Neural crest cell (in vitro differentiated cells): ENCODE measurements at regions not wholly inside any gene's neighbourhood (a gene's known extent, or its start where the extent isn't known, plus 50 kb on each side); places are given as distances from the start of the nearest gene placed in this dataset.

ENCODE experiments used
- DNase-seq: peaks from one replicate; pipeline ENCODE4 v3.0.0; 2021; ENCODE audit warnings: low read depth, mixed read lengths, low spot score
- H3K27ac Mint-ChIP-seq: one replicate; pipeline ENCODE4 v1.8.0; 2021; ENCODE audit warnings: mild to moderate bottlenecking, mixed read lengths; ENCODE audit not compliant: unreplicated experiment
- H3K27me3 Mint-ChIP-seq: 2 replicates; pipeline ENCODE4 v1.8.0; 2021; ENCODE audit warnings: low read depth, mild to moderate bottlenecking, mixed read lengths
- H3K36me3 Mint-ChIP-seq: 2 replicates; pipeline ENCODE4 v1.8.0; 2021; ENCODE audit warnings: low read depth, mild to moderate bottlenecking, mixed read lengths
- H3K4me1 Mint-ChIP-seq: 2 replicates; pipeline ENCODE4 v1.8.0; 2021; ENCODE audit warnings: mixed read lengths
- H3K4me3 Mint-ChIP-seq: one replicate; pipeline ENCODE4 v1.8.0; 2021; ENCODE audit warnings: mild to moderate bottlenecking, mixed read lengths
- H3K9me3 Mint-ChIP-seq: 2 replicates; pipeline ENCODE4 v1.8.0; 2021; ENCODE audit warnings: mixed read lengths
- CTCF ChIP-seq: fragments of 200-600 bp; sonication (generic); conservative IDR thresholded peaks from 2 replicates; pipeline ENCODE4 v1.5.0; 2021; ENCODE audit warnings: antibody characterized with exemption, mild to moderate bottlenecking

GRCh38 chr17:79242393-79242792 is 167.8 kb downstream of the ENGASE start:
- H3K27ac Mint-ChIP-seq = no peak overlapping the region

GRCh38 chr17:79241616-79242015 is 167.0 kb downstream of the ENGASE start:
- no peak for TF ChIP-seq CTCF
- H3K4me1 Mint-ChIP-seq = no peaks in the 10 kb centered on the region
- H3K27me3 Mint-ChIP-seq = peaks cover 15% of the 10 kb centered on the region
- H3K9me3 Mint-ChIP-seq = no peaks in the 10 kb centered on the region
- DNase-seq = no peak
- H3K4me3 Mint-ChIP-seq = no peak overlapping the region
- no peaks in the 10 kb centered on the region for H3K36me3 Mint-ChIP-seq
- H3K27ac Mint-ChIP-seq = no peak overlapping the region

More at GRCh38 chr17:79242393-79242792, 167.8 kb downstream of the ENGASE start:
- Mint-ChIP-seq H3K4me1 (no peaks in the 10 kb centered on the region), H3K27me3 (peaks cover 20% of the 10 kb centered on the region), H3K9me3 (no peaks in the 10 kb centered on the region), H3K36me3 (no peaks in the 10 kb centered on the region), H3K4me3 (no peak overlapping the region)
- DNase-seq = no peak
- no peak for TF ChIP-seq CTCF

GRCh38 chr17:79239205-79239604 is 164.6 kb downstream of the ENGASE start:
- H3K27ac Mint-ChIP-seq = no peak overlapping the region
- no peak for DNase-seq
- H3K4me3 Mint-ChIP-seq = no peak overlapping the region
- no peak for TF ChIP-seq CTCF
- H3K9me3 Mint-ChIP-seq = no peaks in the 10 kb centered on the region
- H3K27me3 Mint-ChIP-seq = peaks cover 10% of the 10 kb centered on the region
- no peaks in the 10 kb centered on the region for H3K4me1 Mint-ChIP-seq
- H3K36me3 Mint-ChIP-seq = no peaks in the 10 kb centered on the region

GRCh38 chr17:79237448-79238053 is 162.9 kb downstream of the ENGASE start:
- H3K4me1 Mint-ChIP-seq = no peaks in the 10 kb centered on the region
- no peaks in the 10 kb centered on the region for H3K36me3 Mint-ChIP-seq
- H3K9me3 Mint-ChIP-seq = no peaks in the 10 kb centered on the region
- H3K4me3 Mint-ChIP-seq = no peak overlapping the region
- no peak overlapping the region for H3K27ac Mint-ChIP-seq
- no peak for TF ChIP-seq CTCF
- H3K27me3 Mint-ChIP-seq = peaks cover 10% of the 10 kb centered on the region
- DNase-seq = no peak

- Mint-ChIP-seq H3K36me3 (no peaks in the 10 kb centered on the region), H3K4me1 (no peaks in the 10 kb centered on the region), H3K27ac (no peak overlapping the region), H3K9me3 (no peaks in the 10 kb centered on the region), H3K27me3 (peaks cover 7% of the 10 kb centered on the region), H3K4me3 (no peak overlapping the region)
- TF ChIP-seq CTCF = no peak
- DNase-seq = no peak
Observed at GRCh38 chr17:79235808-79236207, 161.2 kb downstream of the ENGASE start.
